BE2C (cell line): ENCODE measurements at regions not wholly inside any gene's neighbourhood (a gene's known extent, or its start where the extent isn't known, plus 50 kb on each side); places are given as distances from the start of the nearest gene placed in this dataset.
"Not testable (repeated sequence)": the region's sequence is repeated elsewhere in the genome, so short reads cannot be mapped to it uniquely, and the experiment has no call there.

Source experiments
- DNase-seq: peaks from one replicate; pipeline ENCODE4 v3.0.0-alpha.2; 2020
- H3K27me3 ChIP-seq: fragments of 250-450 bp; sonication (Bioruptor Pico); 2 replicates; pipeline ENCODE4 v1.5.1; 2020; ENCODE audit warnings: mild to moderate bottlenecking
- H3K36me3 ChIP-seq: fragments of 250-450 bp; sonication (Bioruptor Pico); 2 replicates; pipeline ENCODE4 v1.5.1; 2020; ENCODE audit warnings: mild to moderate bottlenecking
- H3K4me1 ChIP-seq: fragments of 250-450 bp; sonication (Bioruptor Pico); 2 replicates; pipeline ENCODE4 v1.5.1; 2020
- H3K4me3 ChIP-seq: 2 replicates; pipeline ENCODE4 v1.5.1; 2011; ENCODE audit warnings: low read depth, low read length
- H3K9me3 ChIP-seq: fragments of 250-450 bp; sonication (Bioruptor Pico); 2 replicates; pipeline ENCODE4 v1.5.1; 2020
- CTCF ChIP-seq: IDR thresholded peaks from 2 replicates; pipeline ENCODE4 v1.5.1; 2012; ENCODE audit warnings: mild to moderate bottlenecking, low read depth, low read length

DNA sequence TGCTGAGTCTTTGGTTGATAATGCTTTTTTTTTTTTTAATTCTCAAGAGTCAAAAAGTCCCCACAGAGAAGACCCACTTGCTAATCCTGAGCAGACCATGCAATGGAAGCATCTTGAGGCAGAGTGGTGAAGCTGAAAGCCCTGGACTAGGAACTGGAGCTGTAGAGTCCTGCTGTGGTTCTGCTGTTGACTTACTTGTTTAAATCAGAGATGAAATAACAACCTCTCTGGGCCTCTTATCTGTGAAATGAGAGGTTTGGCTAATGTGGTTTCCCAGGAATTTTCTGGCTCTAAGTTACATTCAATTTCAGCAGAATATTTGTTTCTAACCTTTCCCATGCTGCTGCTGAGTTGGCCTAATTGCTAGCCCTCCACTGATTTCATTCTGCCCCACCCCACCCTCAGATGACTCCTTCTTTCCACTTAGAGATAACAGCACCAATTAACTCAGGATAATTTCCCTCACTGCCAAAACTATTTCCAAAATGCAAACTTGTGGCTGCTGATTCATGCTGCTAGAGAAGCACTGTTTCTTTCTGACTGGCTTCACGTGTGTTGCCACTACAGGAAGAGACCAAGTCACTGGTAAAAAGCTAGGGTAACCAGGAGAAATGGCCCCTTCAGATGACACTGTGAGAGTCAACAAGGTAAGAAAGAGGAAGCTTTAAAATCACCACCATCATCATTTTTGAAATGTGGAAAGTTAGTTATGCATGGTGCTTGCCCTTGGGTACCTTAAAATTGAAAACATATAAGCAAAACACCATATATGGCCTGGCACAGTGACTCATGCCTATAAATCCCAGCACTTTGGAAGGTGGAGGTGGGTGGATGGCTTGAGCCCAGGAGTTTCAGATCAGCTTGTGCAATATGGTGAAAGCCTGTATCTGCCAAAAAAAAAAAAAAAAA is 326.4 kb downstream of the DCHS2 start:
- Histone ChIP-seq H3K27me3 (no peaks in the 10 kb centered on the region), H3K4me3 (no peak overlapping the region), H3K9me3 (no peaks in the 10 kb centered on the region), H3K4me1 (no peaks in the 10 kb centered on the region), H3K36me3 (no peaks in the 10 kb centered on the region)
- no peak for TF ChIP-seq CTCF
- no peak for DNase-seq

DNA sequence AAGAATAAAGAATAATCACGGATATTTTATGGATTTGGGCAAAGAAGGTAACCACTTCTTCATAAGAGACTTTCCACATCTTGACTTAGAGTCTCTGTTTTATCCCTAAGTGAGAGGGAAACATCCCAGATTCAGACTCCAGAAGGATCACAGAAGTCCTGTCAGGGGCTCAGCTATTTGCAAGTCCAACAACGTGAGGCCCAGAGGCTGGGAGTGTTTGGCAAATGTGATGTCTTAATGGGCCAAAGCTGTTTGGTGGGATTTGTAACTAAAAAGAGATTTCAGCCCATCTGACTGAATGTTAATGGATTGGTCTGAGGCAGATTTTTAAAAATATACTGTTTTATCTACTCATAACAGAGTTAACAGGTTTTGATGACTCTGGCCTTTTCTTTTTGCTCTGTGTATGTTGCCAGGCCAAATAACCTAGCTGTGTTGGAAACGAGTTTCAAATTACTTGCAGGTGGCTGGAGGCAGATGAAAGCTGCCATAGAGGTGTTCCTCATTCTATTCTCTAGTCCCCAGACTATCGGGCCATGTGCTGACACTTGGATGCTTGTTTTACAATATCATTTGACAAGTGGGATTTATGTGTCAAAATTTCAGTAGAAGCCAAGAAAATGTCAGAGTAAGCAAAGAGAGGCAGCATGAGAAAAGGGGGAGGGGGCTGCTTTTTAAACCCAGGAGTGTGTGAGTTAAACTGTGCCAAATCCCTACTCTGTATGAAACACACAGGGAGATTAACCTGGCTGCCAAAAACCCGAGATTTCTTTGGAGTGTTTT is 330.9 kb downstream of the DCHS2 start:
- H3K27me3 ChIP-seq = no peaks in the 10 kb centered on the region
- H3K9me3 ChIP-seq = no peaks in the 10 kb centered on the region
- no peak overlapping the region for H3K4me3 ChIP-seq
- H3K4me1 ChIP-seq = no peaks in the 10 kb centered on the region
- no peak for DNase-seq
- TF ChIP-seq CTCF = no peak
- H3K36me3 ChIP-seq = no peaks in the 10 kb centered on the region

- Histone ChIP-seq H3K4me1 (no peaks in the 10 kb centered on the region), H3K4me3 (no peak overlapping the region), H3K9me3 (no peaks in the 10 kb centered on the region), H3K27me3 (no peaks in the 10 kb centered on the region), H3K36me3 (no peaks in the 10 kb centered on the region)
- DNase-seq = no peak
- no peak for TF ChIP-seq CTCF
Measured at GRCh38 chr4:154158361-154159155, 333.0 kb downstream of the DCHS2 start.

GRCh38 chr4:154152546-154152945 is 339.1 kb downstream of the DCHS2 start:
- Histone ChIP-seq H3K4me3 (no peak overlapping the region), H3K9me3 (no peaks in the 10 kb centered on the region), H3K36me3 (no peaks in the 10 kb centered on the region), H3K4me1 (no peaks in the 10 kb centered on the region), H3K27me3 (no peaks in the 10 kb centered on the region)
- no peak for TF ChIP-seq CTCF
- DNase-seq = no peak

GRCh38 chr4:154149236-154149635 is 342.4 kb downstream of the DCHS2 start:
- DNase-seq, H3K9me3 ChIP-seq, H3K36me3 ChIP-seq, H3K4me1 ChIP-seq, H3K4me3 ChIP-seq, H3K27me3 ChIP-seq: not testable (repeated sequence)

DNA sequence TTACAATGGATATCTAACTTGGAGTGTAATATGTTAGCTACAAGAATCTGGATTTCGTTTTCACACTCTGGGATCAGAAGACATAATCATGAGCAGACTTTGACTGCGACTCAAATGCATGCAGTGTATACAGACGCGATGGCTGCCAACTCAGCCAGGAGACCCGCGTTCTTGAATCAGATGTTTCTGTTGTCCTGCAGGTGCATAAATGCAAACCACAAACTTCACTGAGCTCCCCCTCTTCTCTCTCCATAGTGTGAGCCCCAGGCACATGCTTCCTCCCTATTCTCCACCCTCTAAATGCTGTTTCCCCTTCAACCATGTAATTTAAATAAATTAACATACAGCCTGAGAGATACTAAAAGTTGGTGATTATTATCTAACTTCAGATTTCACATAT is 347.9 kb downstream of the DCHS2 start:
- Histone ChIP-seq H3K36me3 (no peaks in the 10 kb centered on the region), H3K27me3 (no peaks in the 10 kb centered on the region), H3K4me3 (no peak overlapping the region), H3K9me3 (no peaks in the 10 kb centered on the region), H3K4me1 (no peaks in the 10 kb centered on the region)
- DNase-seq = no peak
- no peak for TF ChIP-seq CTCF
